Glutamatergic neuron (in vitro differentiated cells): ENCODE measurements at regions not wholly inside any gene's neighbourhood (a gene's known extent, or its start where the extent isn't known, plus 50 kb on each side); places are given as distances from the start of the nearest gene placed in this dataset.

Experiments
- DNase-seq: peaks from one replicate; pipeline ENCODE4 v3.0.0; 2022
- H3K27ac Mint-ChIP-seq: one replicate; pipeline ENCODE4 v1.8.0; 2020; ENCODE audit warnings: mild to moderate bottlenecking, mixed read lengths, inconsistent platforms; ENCODE audit not compliant: unreplicated experiment
- H3K27me3 Mint-ChIP-seq: one replicate; pipeline ENCODE4 v1.8.0; 2020; ENCODE audit warnings: mild to moderate bottlenecking, moderate library complexity, mixed read lengths, inconsistent platforms; ENCODE audit not compliant: unreplicated experiment
- H3K36me3 Mint-ChIP-seq: one replicate; pipeline ENCODE4 v1.8.0; 2020; ENCODE audit warnings: mild to moderate bottlenecking, mixed read lengths, inconsistent platforms; ENCODE audit not compliant: unreplicated experiment
- H3K4me1 Mint-ChIP-seq: one replicate; pipeline ENCODE4 v1.8.0; 2020; ENCODE audit warnings: mild to moderate bottlenecking, low read depth, mixed read lengths, inconsistent platforms; ENCODE audit not compliant: unreplicated experiment
- H3K4me3 Mint-ChIP-seq: one replicate; pipeline ENCODE4 v1.8.0; 2020; ENCODE audit warnings: mild to moderate bottlenecking, mixed read lengths, inconsistent platforms; ENCODE audit not compliant: unreplicated experiment
- H3K9me3 Mint-ChIP-seq: one replicate; pipeline ENCODE4 v1.8.0; 2020; ENCODE audit warnings: mild to moderate bottlenecking, moderate library complexity, mixed read lengths, inconsistent platforms; ENCODE audit not compliant: unreplicated experiment
- CTCF ChIP-seq: fragments of 200-600 bp; sonication (generic); IDR thresholded peaks from one replicate; pipeline ENCODE4 v1.5.0; 2021; ENCODE audit not compliant: partially characterized antibody, unreplicated experiment

GRCh38 chr16:86949116-86949515, 368.1 kb downstream of the C16orf95 start:
- Mint-ChIP-seq H3K36me3 (no peaks in the 10 kb centered on the region), H3K27me3 (peaks cover 4% of the 10 kb centered on the region), H3K4me3 (no peak overlapping the region), H3K4me1 (no peaks in the 10 kb centered on the region), H3K27ac (no peak overlapping the region), H3K9me3 (peaks cover 3% of the 10 kb centered on the region)
- no peak for DNase-seq
- TF ChIP-seq CTCF: no peak

- Mint-ChIP-seq H3K36me3 (no peaks in the 10 kb centered on the region), H3K27me3 (peaks cover 4% of the 10 kb centered on the region)
- DNase-seq: no peak
These were observed 367.6 kb downstream of the C16orf95 start for GRCh38 chr16:86949630-86950029.

GRCh38 chr16:86951041-86951822, 366.0 kb downstream of the C16orf95 start:
- Mint-ChIP-seq H3K27ac (no peak overlapping the region), H3K4me1 (no peaks in the 10 kb centered on the region), H3K4me3 (no peak overlapping the region), H3K27me3 (peaks cover 1% of the 10 kb centered on the region), H3K36me3 (no peaks in the 10 kb centered on the region), H3K9me3 (peaks cover 2% of the 10 kb centered on the region)
- TF ChIP-seq CTCF: no peak
- DNase-seq: no peak

More at GRCh38 chr16:86949630-86950029, 367.6 kb downstream of the C16orf95 start:
- TF ChIP-seq CTCF: no peak
- Mint-ChIP-seq H3K9me3 (peaks cover 2% of the 10 kb centered on the region), H3K4me3 (no peak overlapping the region), H3K27ac (no peak overlapping the region), H3K4me1 (no peaks in the 10 kb centered on the region)

GRCh38 chr16:86951831-86952598, 365.2 kb downstream of the C16orf95 start:
- Mint-ChIP-seq H3K9me3 (peaks cover 2% of the 10 kb centered on the region), H3K4me3 (no peak overlapping the region), H3K4me1 (no peaks in the 10 kb centered on the region), H3K36me3 (no peaks in the 10 kb centered on the region), H3K27me3 (peaks cover 1% of the 10 kb centered on the region), H3K27ac (no peak overlapping the region)
- no peak for TF ChIP-seq CTCF
- no peak for DNase-seq

- no peaks in the 10 kb centered on the region for H3K27me3 Mint-ChIP-seq
- H3K4me3 Mint-ChIP-seq: no peak overlapping the region
- H3K9me3 Mint-ChIP-seq: peaks cover 2% of the 10 kb centered on the region
- no peak for TF ChIP-seq CTCF
- no peaks in the 10 kb centered on the region for H3K36me3 Mint-ChIP-seq
- DNase-seq: no peak
- H3K27ac Mint-ChIP-seq: no peak overlapping the region
- no peaks in the 10 kb centered on the region for H3K4me1 Mint-ChIP-seq
These were observed 364.4 kb downstream of the C16orf95 start for GRCh38 chr16:86952769-86953168.
